H1 (cell line): ENCODE measurements at regions not wholly inside any gene's neighbourhood (a gene's known extent, or its start where the extent isn't known, plus 50 kb on each side); places are given as distances from the start of the nearest gene placed in this dataset.

ENCODE experiments used
- BRCA1 ChIP-seq: IDR thresholded peaks from 2 replicates; pipeline ENCODE4 v1.6.1; 2012; ENCODE audit warnings: low read depth, low read length, improper control_type of control experiment
- CTCF ChIP-seq, 3 experiments: IDR thresholded peaks; 1 replicate in 2 of 3; 2 replicates in 1 of 3; pipeline versions ENCODE4 v1.5.1 to v1.6.1; 2011; ENCODE audit warnings: low read length in 3 of 3, mild to moderate bottlenecking in 3 of 3, inconsistent platforms in 2 of 3, low read depth in 1 of 3, moderate library complexity in 1 of 3; ENCODE audit not compliant: insufficient read depth in 1 of 3; ENCODE audit errors: control extremely low read depth in 1 of 3
- FOSL1 ChIP-seq: IDR thresholded peaks from 2 replicates; pipeline ENCODE4 v1.6.1; 2011; ENCODE audit warnings: mild to moderate bottlenecking, low read depth, low read length, moderate library complexity; ENCODE audit not compliant: insufficient read depth
- JUND ChIP-seq: IDR thresholded peaks from 2 replicates; pipeline ENCODE4 v1.6.1; 2011; ENCODE audit warnings: mild to moderate bottlenecking, improper control_type of control experiment, low read length
- KDM5A ChIP-seq: fragments of 200-600 bp; IDR thresholded peaks from 2 replicates; pipeline ENCODE4 v1.7.1; 2012; ENCODE audit warnings: mild to moderate bottlenecking, low read length, inconsistent platforms, mixed read lengths
- NRF1 ChIP-seq: IDR thresholded peaks from 2 replicates; pipeline ENCODE4 v1.6.1; 2011; ENCODE audit warnings: mild to moderate bottlenecking, low read depth, low read length, improper control_type of control experiment
- RFX5 ChIP-seq: IDR thresholded peaks from 2 replicates; pipeline ENCODE4 v1.6.1; 2011; ENCODE audit warnings: low read depth, low read length, improper control_type of control experiment, borderline replicate concordance
- TAF1 ChIP-seq: IDR thresholded peaks from 2 replicates; pipeline ENCODE4 v1.6.1; 2011; ENCODE audit warnings: mild to moderate bottlenecking, low read depth, low read length

DNA sequence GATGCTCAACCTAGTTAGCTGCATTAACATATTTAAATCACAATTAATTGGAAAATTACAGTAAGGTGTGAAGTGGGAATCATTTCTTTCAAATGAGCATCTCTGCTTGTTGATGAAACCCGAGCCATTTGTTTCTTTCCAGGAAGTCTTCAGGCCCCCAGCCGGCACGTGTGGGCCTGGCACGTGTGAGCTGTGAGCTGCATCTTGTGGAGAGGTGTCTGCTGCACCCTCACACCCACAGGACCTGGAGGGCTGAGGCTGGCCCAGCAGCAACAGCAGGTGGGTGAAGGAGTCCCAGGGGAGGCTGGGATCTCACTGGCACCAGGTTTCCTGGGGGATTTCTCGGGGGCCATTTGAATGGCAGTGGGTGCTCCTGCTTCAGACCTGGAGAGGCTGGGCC is 372.5 kb upstream of the MKI67 start:
- no peak for TF ChIP-seq JUND
- no peak for TF ChIP-seq NRF1
- no peak for TF ChIP-seq CTCF (IDR thresholded peaks at IDR 0.05; ENCODE audit: control extremely low read depth in 1 of 3, insufficient read depth in 1 of 3, low read depth in 1 of 3, low read length in 3 of 3)
- TF ChIP-seq FOSL1 = no peak
- TF ChIP-seq BRCA1 = no peak
- TF ChIP-seq RFX5 = no peak
- no peak for TF ChIP-seq KDM5A
- no peak for TF ChIP-seq TAF1
